Duodenal mucosa (tissue), 2 donors: ENCODE measurements at regions not wholly inside any gene's neighbourhood (a gene's known extent, or its start where the extent isn't known, plus 50 kb on each side); places are given as distances from the start of the nearest gene placed in this dataset.
"Not testable (repeated sequence)": the region's sequence is repeated elsewhere in the genome, so short reads cannot be mapped to it uniquely, and the experiment has no call there.

Experiments
- H3K27ac ChIP-seq: one replicate; pipeline ENCODE4 v1.7.0; 2013; ENCODE audit warnings: low read depth, low read length
- H3K27me3 ChIP-seq, 2 donors: one replicate each; pipeline ENCODE4 v1.7.0; 2013; ENCODE audit warnings: low read length in 2 of 2, control low read depth in 1 of 2; ENCODE audit not compliant: insufficient read depth in 2 of 2, control insufficient read depth in 1 of 2
- H3K36me3 ChIP-seq, 2 donors: one replicate each; pipeline ENCODE4 v1.7.0; 2013; ENCODE audit warnings: low read length in 2 of 2, control low read depth in 1 of 2; ENCODE audit not compliant: insufficient read depth in 2 of 2, control insufficient read depth in 1 of 2
- H3K4me1 ChIP-seq, 2 donors: one replicate each; pipeline ENCODE4 v1.7.0; 2013; ENCODE audit warnings: low read length in 2 of 2, control low read depth in 1 of 2; ENCODE audit not compliant: insufficient read depth in 2 of 2, control insufficient read depth in 1 of 2
- H3K4me3 ChIP-seq, 2 donors: one replicate each; pipeline ENCODE4 v1.7.0; 2013; ENCODE audit warnings: low read length in 2 of 2, low read depth in 1 of 2
- H3K9ac ChIP-seq, 2 donors: one replicate each; pipeline ENCODE4 v1.7.0; 2013; ENCODE audit warnings: low read length in 2 of 2, low read depth in 1 of 2
- H3K9me3 ChIP-seq, 2 donors: one replicate each; pipeline ENCODE4 v1.7.0; 2013; ENCODE audit warnings: low read length in 2 of 2, control low read depth in 1 of 2; ENCODE audit not compliant: control insufficient read depth in 1 of 2

DNA sequence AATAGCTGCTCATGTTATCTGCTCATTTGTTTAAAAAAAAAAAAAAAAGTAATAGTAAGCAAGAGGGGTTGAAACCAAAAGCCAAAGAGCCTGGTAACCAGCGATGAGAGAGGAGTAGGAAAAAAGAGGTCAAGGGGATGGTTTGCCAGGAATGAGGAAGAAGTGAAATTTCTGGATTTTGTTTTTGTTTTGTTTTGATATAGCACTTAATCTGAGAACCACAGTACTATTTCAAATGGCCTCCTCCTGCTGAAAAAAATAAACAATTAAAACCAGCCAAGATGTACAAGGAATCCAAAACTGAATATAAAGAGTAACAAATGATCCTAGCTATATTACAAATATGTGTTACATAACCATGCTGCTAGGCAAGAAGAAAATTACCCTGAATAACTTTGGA, 213.1 kb downstream of the FGFR2 start:
- H3K4me1 ChIP-seq: no peaks in the 10 kb centered on the region
- H3K27ac ChIP-seq: no peak overlapping the region
- no peaks in the 10 kb centered on the region for H3K27me3 ChIP-seq
- H3K36me3 ChIP-seq: no peaks in the 10 kb centered on the region
- no peak overlapping the region for H3K9ac ChIP-seq
- no peaks in the 10 kb centered on the region for H3K9me3 ChIP-seq
- no peak overlapping the region for H3K4me3 ChIP-seq

- Histone ChIP-seq H3K9me3 (no peaks in the 10 kb centered on the region), H3K9ac (no peak overlapping the region), H3K27me3 (no peaks in the 10 kb centered on the region), H3K27ac (no peak overlapping the region), H3K4me3 (no peak overlapping the region), H3K36me3 (no peaks in the 10 kb centered on the region), H3K4me1 (no peaks in the 10 kb centered on the region)
Measured at GRCh38 chr10:121392657-121393056, 205.6 kb downstream of the FGFR2 start.

GRCh38 chr10:121393522-121393921, 204.7 kb downstream of the FGFR2 start:
- no peaks in the 10 kb centered on the region for H3K4me1 ChIP-seq
- H3K9me3 ChIP-seq: no peaks in the 10 kb centered on the region
- H3K4me3 ChIP-seq: no peak overlapping the region
- no peaks in the 10 kb centered on the region for H3K36me3 ChIP-seq
- H3K9ac ChIP-seq: no peak overlapping the region
- no peak overlapping the region for H3K27ac ChIP-seq
- H3K27me3 ChIP-seq: no peaks in the 10 kb centered on the region

- H3K36me3 ChIP-seq, H3K9me3 ChIP-seq, H3K4me3 ChIP-seq, H3K4me1 ChIP-seq, H3K27me3 ChIP-seq, H3K27ac ChIP-seq, H3K9ac ChIP-seq: not testable (repeated sequence)
Measured at GRCh38 chr10:121400507-121400906, 197.7 kb downstream of the FGFR2 start.

GRCh38 chr10:121403527-121403926, 194.7 kb downstream of the FGFR2 start:
- Histone ChIP-seq H3K4me1 (no peaks in the 10 kb centered on the region), H3K36me3 (no peaks in the 10 kb centered on the region), H3K27ac (no peak overlapping the region), H3K9ac (no peak overlapping the region), H3K9me3 (no peaks in the 10 kb centered on the region), H3K27me3 (no peaks in the 10 kb centered on the region), H3K4me3 (no peak overlapping the region)

DNA sequence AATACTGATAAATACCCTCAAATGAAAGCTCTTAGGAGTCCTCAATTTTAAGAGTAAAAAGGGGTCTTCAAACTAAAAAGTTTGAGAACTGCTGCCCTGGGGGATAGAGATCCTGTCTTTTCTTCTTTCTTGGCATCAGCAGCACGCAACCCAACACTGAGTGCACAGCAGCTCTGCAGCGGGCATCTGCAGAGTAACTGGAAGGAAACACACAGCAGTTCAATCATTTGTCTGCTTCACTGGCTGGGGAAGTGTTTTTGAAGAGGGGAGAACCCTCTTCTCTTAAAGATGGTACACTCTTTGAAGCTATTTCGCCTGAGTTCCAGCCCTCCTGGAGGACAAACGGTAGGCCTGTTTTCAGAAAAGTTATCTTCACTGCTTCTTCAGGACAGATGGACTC, 193.6 kb downstream of the FGFR2 start:
- Histone ChIP-seq H3K27me3 (no peaks in the 10 kb centered on the region), H3K4me1 (no peaks in the 10 kb centered on the region), H3K4me3 (no peak overlapping the region), H3K9ac (no peak overlapping the region), H3K9me3 (no peaks in the 10 kb centered on the region), H3K27ac (no peak overlapping the region), H3K36me3 (no peaks in the 10 kb centered on the region)

GRCh38 chr10:121405096-121405495, 193.1 kb downstream of the FGFR2 start:
- H3K9me3 ChIP-seq: no peaks in the 10 kb centered on the region
- H3K4me1 ChIP-seq: no peaks in the 10 kb centered on the region
- H3K27ac ChIP-seq: no peak overlapping the region
- no peaks in the 10 kb centered on the region for H3K27me3 ChIP-seq
- no peak overlapping the region for H3K4me3 ChIP-seq
- H3K36me3 ChIP-seq: no peaks in the 10 kb centered on the region
- no peak overlapping the region for H3K9ac ChIP-seq

DNA sequence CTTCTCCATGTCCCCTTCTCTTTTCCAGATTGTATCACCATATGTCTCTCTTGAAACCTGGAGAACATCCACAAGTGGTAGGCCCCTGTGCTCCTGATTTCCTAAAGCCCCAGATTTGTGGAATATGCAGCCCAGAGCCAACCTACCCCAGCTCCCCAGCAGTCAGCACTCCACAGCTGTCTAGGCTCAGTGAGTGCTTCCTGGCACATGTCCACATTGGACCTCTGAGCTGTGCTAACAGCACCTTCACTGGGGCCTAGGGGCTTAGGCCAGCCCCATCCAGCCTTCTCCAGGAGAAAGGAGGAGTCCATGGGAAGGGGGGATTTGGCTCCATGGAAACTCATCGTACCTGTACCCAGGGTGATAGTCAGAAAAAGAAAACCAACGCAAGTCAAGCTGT, 192.7 kb downstream of the FGFR2 start:
- no peaks in the 10 kb centered on the region for H3K9me3 ChIP-seq
- no peaks in the 10 kb centered on the region for H3K4me1 ChIP-seq
- no peak overlapping the region for H3K4me3 ChIP-seq
- no peaks in the 10 kb centered on the region for H3K36me3 ChIP-seq
- H3K9ac ChIP-seq: no peak overlapping the region
- H3K27me3 ChIP-seq: no peaks in the 10 kb centered on the region
- no peak overlapping the region for H3K27ac ChIP-seq

- Histone ChIP-seq H3K9ac (no peak overlapping the region), H3K27ac (no peak overlapping the region), H3K9me3 (no peaks in the 10 kb centered on the region), H3K27me3 (no peaks in the 10 kb centered on the region), H3K36me3 (no peaks in the 10 kb centered on the region), H3K4me1 (no peaks in the 10 kb centered on the region), H3K4me3 (no peak overlapping the region)
Measured at GRCh38 chr10:121405953-121406352, 192.3 kb downstream of the FGFR2 start.

- H3K27ac ChIP-seq: no peak overlapping the region
- no peaks in the 10 kb centered on the region for H3K9me3 ChIP-seq
- H3K9ac ChIP-seq: no peak overlapping the region
- no peaks in the 10 kb centered on the region for H3K4me1 ChIP-seq
- no peaks in the 10 kb centered on the region for H3K36me3 ChIP-seq
- H3K27me3 ChIP-seq: no peaks in the 10 kb centered on the region
- no peak overlapping the region for H3K4me3 ChIP-seq
Measured at GRCh38 chr10:121406823-121407545, 191.3 kb downstream of the FGFR2 start.
